Natural killer cell (primary cell): ENCODE measurements at regions not wholly inside any gene's neighbourhood (a gene's known extent, or its start where the extent isn't known, plus 50 kb on each side); places are given as distances from the start of the nearest gene placed in this dataset.

Experiments used
- ATAC-seq, 3 donors: fragments of 150-1000 bp in 2 of 3; fragments of 200-7000 bp in 1 of 3; cut with Tn5 transposase; 1 replicate in 1 of 3; 2 replicates in 2 of 3; pipeline ENCODE4 v1.10.0; 2021; ENCODE audit warnings: mild to moderate bottlenecking in 2 of 3, moderate library complexity in 2 of 3
- DNase-seq, 2 donors: peaks; one replicate each; pipeline versions ENCODE4 v3.0.0 to v3.0.0-alpha.2; 2013 to 2021; ENCODE audit warnings: mixed read lengths in 1 of 2
- H3K27ac ChIP-seq: one replicate; pipeline ENCODE4 v1.5.1; 2013; ENCODE audit warnings: mild to moderate bottlenecking, low read length
- H3K27me3 ChIP-seq: one replicate; pipeline ENCODE4 v1.6.1; 2013; ENCODE audit warnings: low read length; ENCODE audit not compliant: control insufficient read depth, insufficient read depth
- H3K36me3 ChIP-seq: one replicate; pipeline ENCODE4 v1.6.1; 2013; ENCODE audit warnings: low read length; ENCODE audit not compliant: control insufficient read depth, insufficient read depth
- H3K4me1 ChIP-seq: one replicate; pipeline ENCODE4 v1.6.1; 2013; ENCODE audit warnings: low read length; ENCODE audit not compliant: control insufficient read depth, insufficient read depth
- H3K4me3 ChIP-seq: one replicate; pipeline ENCODE4 v1.5.1; 2013; ENCODE audit warnings: low read length
- H3K9me3 ChIP-seq: one replicate; pipeline ENCODE4 v1.6.1; 2013; ENCODE audit warnings: low read length; ENCODE audit not compliant: control insufficient read depth, insufficient read depth
- H3K27ac Mint-ChIP-seq, 2 donors: one replicate each; pipeline ENCODE4 v1.8.0; 2022; ENCODE audit warnings: mild to moderate bottlenecking in 2 of 2, mixed read lengths in 2 of 2, moderate library complexity in 1 of 2
- H3K27me3 Mint-ChIP-seq, 2 donors: one replicate each; pipeline ENCODE4 v1.8.0; 2022; ENCODE audit warnings: low read depth in 2 of 2, mixed read lengths in 2 of 2
- H3K36me3 Mint-ChIP-seq: one replicate; pipeline ENCODE4 v1.8.0; 2022; ENCODE audit warnings: mixed read lengths
- H3K4me1 Mint-ChIP-seq, 2 donors: one replicate each; pipeline ENCODE4 v1.8.0; 2022; ENCODE audit warnings: mixed read lengths in 2 of 2
- H3K4me3 Mint-ChIP-seq: one replicate; pipeline ENCODE4 v1.8.0; 2022; ENCODE audit warnings: mild to moderate bottlenecking, moderate library complexity, mixed read lengths
- H3K9me3 Mint-ChIP-seq, 2 donors: one replicate each; pipeline ENCODE4 v1.8.0; 2022; ENCODE audit warnings: mixed read lengths in 2 of 2
- CTCF ChIP-seq: fragments of 200-600 bp; IDR thresholded peaks from one replicate; pipeline ENCODE4 v1.8.0; 2022; ENCODE audit warnings: antibody characterized with exemption
- WGBS: methylation state at CpG from one replicate; pipeline ENCODE4 v1.1.7; 2013; ENCODE audit warnings: missing lambda C conversion rate; ENCODE audit not compliant: insufficient coverage; 5-methylcytosine and 5-hydroxymethylcytosine counted together
- intact Hi-C: fragments of 100-400 bp; cut with micrococcal nuclease; formaldehyde crosslinking; loops from one replicate; pipeline ENCODE4 v1.14.2; 2022

- WGBS = 94% methylated on average over 1 of the region's 1 CpG
- TF ChIP-seq CTCF = no peak
- Mint-ChIP-seq H3K9me3 (no peaks in the 10 kb centered on the region), H3K4me3 (no peak overlapping the region), H3K36me3 (no peaks in the 10 kb centered on the region), H3K4me1 (no peaks in the 10 kb centered on the region), H3K27ac (no peak overlapping the region), H3K27me3 (peaks cover 17 to 21% of the 10 kb centered on the region in 2 donors)
- intact Hi-C loops = no loop called here
- ATAC-seq = no peak
- H3K27me3 ChIP-seq = no peaks in the 10 kb centered on the region
- no peaks in the 10 kb centered on the region for H3K9me3 ChIP-seq
- no peak overlapping the region for H3K4me3 ChIP-seq
- no peaks in the 10 kb centered on the region for H3K4me1 ChIP-seq
- no peak for DNase-seq
- H3K27ac ChIP-seq = no peak overlapping the region
- H3K36me3 ChIP-seq = no peaks in the 10 kb centered on the region
Measured at GRCh38 chr10:78863906-78864239, 204.9 kb upstream of the ZMIZ1 start.

GRCh38 chr10:78864761-78865537 lies 203.8 kb upstream of the ZMIZ1 start:
- H3K9me3 Mint-ChIP-seq = no peaks in the 10 kb centered on the region
- Histone ChIP-seq H3K27ac (no peak overlapping the region), H3K27me3 (no peaks in the 10 kb centered on the region), H3K4me3 (no peak overlapping the region), H3K9me3 (no peaks in the 10 kb centered on the region), H3K4me1 (no peaks in the 10 kb centered on the region), H3K36me3 (no peaks in the 10 kb centered on the region)
- no peak for DNase-seq
- peaks cover 5% of the 10 kb centered on the region in 2 donors for H3K4me1 Mint-ChIP-seq
- no peak for ATAC-seq
- 88% methylated on average over 14 of the region's 14 CpGs for WGBS
- H3K27ac Mint-ChIP-seq = no peak overlapping the region
- peaks cover 14 to 21% of the 10 kb centered on the region in 2 donors for H3K27me3 Mint-ChIP-seq
- no peak for TF ChIP-seq CTCF
- no peaks in the 10 kb centered on the region for H3K36me3 Mint-ChIP-seq
- intact Hi-C loops = no loop called here
- no peak overlapping the region for H3K4me3 Mint-ChIP-seq

DNA sequence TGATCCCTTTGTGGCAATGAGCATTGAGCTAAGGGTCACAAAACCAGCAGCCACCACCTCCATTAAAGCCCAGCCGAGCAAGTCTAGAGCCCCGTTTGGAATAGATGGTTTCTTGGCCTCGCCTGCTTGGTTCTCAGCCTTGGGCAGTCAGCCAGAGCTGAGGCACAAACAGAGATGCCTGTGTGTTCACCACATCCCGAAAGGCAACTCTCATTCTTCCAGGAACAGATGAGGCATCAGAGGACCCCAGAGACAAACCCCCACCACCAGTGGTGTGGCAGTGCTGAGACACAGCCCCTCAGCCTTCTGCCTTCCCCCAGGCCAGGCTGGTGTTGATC lies 203.3 kb upstream of the ZMIZ1 start:
- no peak for DNase-seq
- Mint-ChIP-seq H3K36me3 (no peaks in the 10 kb centered on the region), H3K9me3 (no peaks in the 10 kb centered on the region), H3K4me3 (no peak overlapping the region), H3K4me1 (peaks cover 8 to 9% of the 10 kb centered on the region in 2 donors), H3K27ac (no peak overlapping the region), H3K27me3 (peaks cover 13 to 19% of the 10 kb centered on the region in 2 donors)
- H3K36me3 ChIP-seq = no peaks in the 10 kb centered on the region
- H3K4me3 ChIP-seq = no peak overlapping the region
- no peak for ATAC-seq
- H3K27ac ChIP-seq = no peak overlapping the region
- intact Hi-C loops = no loop called here
- 90% methylated on average over 4 of the region's 4 CpGs for WGBS
- H3K27me3 ChIP-seq = no peaks in the 10 kb centered on the region
- TF ChIP-seq CTCF = no peak
- H3K4me1 ChIP-seq = no peaks in the 10 kb centered on the region
- H3K9me3 ChIP-seq = no peaks in the 10 kb centered on the region
